HepG2 (cell line): ENCODE measurements at regions not wholly inside any gene's neighbourhood (a gene's known extent, or its start where the extent isn't known, plus 50 kb on each side); places are given as distances from the start of the nearest gene placed in this dataset.

ENCODE experiments used
- ATAC-seq: fragments of 200-7000 bp; cut with Tn5 transposase; 3 replicates; pipeline ENCODE4 v1.9.1; 2020; ENCODE audit warnings: mild to moderate bottlenecking, moderate library complexity
- BruUV-seq: library from RNA; stranded (reverse); fragments of 400-500 nt; replicated peaks from 2 replicates; lab custom pipeline; 2021; lab: Mats Ljungman, UMichigan
- CTCF ChIA-PET: fragments of 300-600 bp; formaldehyde crosslinking; extraction: SDS; loops from one replicate; lab custom pipeline; 2021; ENCODE audit warnings: low total read pairs, inconsistent platforms, low intra/inter-chr PET ratio; lab: Yijun Ruan, JAX
- POLR2A ChIA-PET: fragments of 350-600 bp; sonication (Branson Sonifier 250); formaldehyde crosslinking; loops from one replicate; lab custom pipeline; 2020; ENCODE audit warnings: antibody characterized with exemption, inconsistent platforms; lab: Yijun Ruan, JAX
- DNase-seq: peaks from one replicate; pipeline ENCODE4 v3.0.0-alpha.2; 2015; ENCODE audit warnings: low spot score
- FAIRE-seq: peaks from 3 replicates; lab custom pipeline; 2011; peaks lifted over from hg19 to GRCh38; lab: Jason Lieb, UNC
- H2AFZ ChIP-seq: one replicate; pipeline ENCODE4 v1.6.1; 2011; ENCODE audit warnings: low read length, inconsistent platforms
- H3K27ac ChIP-seq: fragments of 300-600 bp; 3 replicates; pipeline ENCODE4 v1.8.0; 2011; ENCODE audit warnings: mixed run types, mild to moderate bottlenecking, mixed read lengths, low read length, inconsistent platforms; ENCODE audit not compliant: insufficient read depth; ENCODE audit errors: extremely low read length
- H3K27me3 ChIP-seq, 2 experiments: fragments of 200-600 bp in 1 of 2; 2 replicates in 1 of 2; 3 replicates in 1 of 2; pipeline versions ENCODE4 v1.6.0 to v1.8.0; 2011; ENCODE audit warnings: low read length in 2 of 2, mild to moderate bottlenecking in 2 of 2, moderate library complexity in 2 of 2, inconsistent platforms in 1 of 2; ENCODE audit not compliant: insufficient read depth in 2 of 2, control insufficient read depth in 1 of 2
- H3K36me3 ChIP-seq, 2 experiments: fragments of 200-600 bp in 1 of 2; replicated peaks in 1 of 2; 2 replicates in 1 of 2; 3 replicates in 1 of 2; pipeline versions ENCODE4 v1.5.1 to v1.8.0; 2011; ENCODE audit warnings: low read length in 2 of 2, inconsistent platforms in 1 of 2; ENCODE audit not compliant: insufficient read depth in 2 of 2, control insufficient read depth in 1 of 2
- H3K4me1 ChIP-seq: 2 replicates; pipeline ENCODE4 v1.5.1; 2012; ENCODE audit warnings: low read length, inconsistent platforms; ENCODE audit not compliant: insufficient read depth
- H3K4me2 ChIP-seq: 2 replicates; pipeline ENCODE4 v1.6.0; 2011; ENCODE audit warnings: low read depth, low read length, inconsistent platforms
- H3K4me3 ChIP-seq, 3 experiments: fragments of 200-600 bp in 1 of 3; sonication (generic), shearing (Covaris generic) in 1 of 3; replicated peaks in 1 of 3; 2 replicates each; pipeline ENCODE4 v1.5.1; 2011 to 2016; ENCODE audit warnings: low read length in 3 of 3, inconsistent platforms in 2 of 3, low read depth in 2 of 3, mild to moderate bottlenecking in 2 of 3, control low read depth in 1 of 3, mixed read lengths in 1 of 3; ENCODE audit not compliant: insufficient read depth in 1 of 3
- H3K79me2 ChIP-seq: one replicate; pipeline ENCODE4 v1.6.1; 2011; ENCODE audit warnings: low read length, inconsistent platforms; ENCODE audit not compliant: insufficient read depth
- H3K9ac ChIP-seq: 2 replicates; pipeline ENCODE4 v1.6.0; 2011; ENCODE audit warnings: mild to moderate bottlenecking, low read depth, low read length, inconsistent platforms; ENCODE audit not compliant: insufficient read depth
- H3K9me3 ChIP-seq: 2 replicates; pipeline ENCODE4 v1.5.1; 2012; ENCODE audit warnings: mild to moderate bottlenecking, low read length
- H4K20me1 ChIP-seq: 2 replicates; pipeline ENCODE4 v1.6.0; 2011; ENCODE audit warnings: inconsistent platforms, mild to moderate bottlenecking, low read length, moderate library complexity; ENCODE audit not compliant: insufficient read depth
- HIC2 ChIP-seq: sonication (generic); formaldehyde crosslinking; IDR thresholded peaks from 2 replicates; pipeline ENCODE4 v1.9.0; 2022; ENCODE audit warnings: low read depth, missing genetic modification reagents
- HNRNPLL ChIP-seq: fragments of 200-400 bp; formaldehyde crosslinking; IDR thresholded peaks from 2 replicates; pipeline ENCODE4 v1.6.1; 2017; ENCODE audit warnings: mild to moderate bottlenecking, low read depth, low read length; ENCODE audit not compliant: poor library complexity, severe bottlenecking
- JUND ChIP-seq: sonication (generic); formaldehyde crosslinking; IDR thresholded peaks from 2 replicates; pipeline ENCODE4 v1.8.0; 2022; ENCODE audit warnings: mild to moderate bottlenecking, missing genetic modification reagents
- MAFK ChIP-seq, 2 experiments: IDR thresholded peaks in 1 of 2; conservative IDR thresholded peaks in 1 of 2; 2 replicates each; pipeline ENCODE4 v1.6.1; 2011; ENCODE audit warnings: improper control_type of control experiment in 2 of 2, low read length in 2 of 2
- MATR3 ChIP-seq: sonication (generic); formaldehyde crosslinking; IDR thresholded peaks from 2 replicates; pipeline ENCODE4 v1.4.0; 2020; ENCODE audit warnings: missing genetic modification reagents
- NONO ChIP-seq, 2 experiments: fragments of 450-650 bp in 1 of 2; sonication (generic) in 1 of 2; formaldehyde crosslinking in 1 of 2; IDR thresholded peaks in 1 of 2; conservative IDR thresholded peaks in 1 of 2; 2 replicates each; pipeline versions ENCODE4 v1.6.1 to v1.8.0; 2017 to 2022; ENCODE audit warnings: mild to moderate bottlenecking in 1 of 2, missing genetic modification reagents in 1 of 2, moderate library complexity in 1 of 2
- RARG ChIP-seq: sonication (generic); formaldehyde crosslinking; IDR thresholded peaks from 2 replicates; pipeline ENCODE4 v1.4.0; 2020; ENCODE audit warnings: low read depth, mild to moderate bottlenecking, missing genetic modification reagents
- SIN3B ChIP-seq: fragments of 150-350 bp; IDR thresholded peaks from 2 replicates; pipeline ENCODE4 v1.6.1; 2014; ENCODE audit warnings: low read length
- SPEN ChIP-seq: sonication (generic); formaldehyde crosslinking; IDR thresholded peaks from 2 replicates; pipeline ENCODE4 v1.5.1; 2020; ENCODE audit warnings: low read depth, mild to moderate bottlenecking, missing genetic modification reagents
- TFDP1 ChIP-seq: IDR thresholded peaks from 2 replicates; pipeline ENCODE4 v1.6.1; 2016; ENCODE audit warnings: missing compliant biosample characterization, missing genetic modification reagents, borderline replicate concordance
- ZKSCAN1 ChIP-seq: fragments of 150-350 bp; IDR thresholded peaks from 2 replicates; pipeline ENCODE4 v1.6.1; 2014; ENCODE audit warnings: low read length
- ZNF547 ChIP-seq: sonication (generic); formaldehyde crosslinking; IDR thresholded peaks from 2 replicates; pipeline ENCODE4 v1.5.1; 2020; ENCODE audit warnings: mild to moderate bottlenecking, missing genetic modification reagents
- whole genome bisulfite sequencing: methylation state at CpG from one replicate; pipeline ENCODE4 v1.1.6; 2017; ENCODE audit warnings: low lambda C conversion rate; 5-methylcytosine and 5-hydroxymethylcytosine counted together
- in situ Hi-C: cut with HindIII; loops from 2 replicates; pipeline ENCODE4 v1.10.0; 2017; ENCODE audit warnings: low pct_unique_long_range_greater_than_20kb; ENCODE audit not compliant: extremely low pct_ligation_motif_present
- intact Hi-C: fragments of 100-400 bp; cut with micrococcal nuclease; formaldehyde crosslinking; loops from one replicate; pipeline ENCODE4 v1.10.0; 2022; ENCODE audit not compliant: unreplicated experiment

- no peak for TF ChIP-seq RARG (CRISPR knock-in tag)
- TF ChIP-seq HNRNPLL = no peak
- no peak for TF ChIP-seq ZNF547 (CRISPR knock-in tag)
- TF ChIP-seq MATR3 = no peak
- no peak for TF ChIP-seq HIC2 (CRISPR knock-in tag)
- no peak for TF ChIP-seq JUND (CRISPR knock-in tag)
- TF ChIP-seq NONO (IDR thresholded peaks at IDR 0.05) = no peak
- no peak for TF ChIP-seq NONO (CRISPR knock-in tag; conservative IDR thresholded peaks at IDR 0.05)
- no peak for TF ChIP-seq SPEN (CRISPR knock-in tag)
- no peak for TF ChIP-seq ZKSCAN1
- no peak for TF ChIP-seq SIN3B
Observed at GRCh38 chr2:106948540-106948939, 62.6 kb upstream of the ST6GAL2 start (continued).

- ChIA-PET POLR2A (no interaction called here), CTCF (no interaction called here)
- H2AFZ ChIP-seq = no peak overlapping the region
- ATAC-seq = no peak
- 47% methylated on average over 5 of the region's 5 CpGs for WGBS
- no peak for DNase-seq
- H3K9me3 ChIP-seq = 0 out of 2 replicates have a peak, but pooled peaks cover 8% of the 10 kb centered on the region
- H3K4me2 ChIP-seq = no peak overlapping the region
- in situ Hi-C loops (no loop called here), intact Hi-C loops (no loop called here)
- no peaks in the 10 kb centered on the region for H4K20me1 ChIP-seq
- H3K27ac ChIP-seq = no peak overlapping the region
- H3K4me1 ChIP-seq = no peaks in the 10 kb centered on the region
- no peak overlapping the region for H3K9ac ChIP-seq
- H3K79me2 ChIP-seq = no peaks in the 10 kb centered on the region
- TF ChIP-seq TFDP1 (no peak), MAFK (conservative IDR thresholded peaks at IDR 0.05 in 1 of 2, IDR thresholded peaks at IDR 0.05 in 1 of 2; ENCODE audit: low read length in 2 of 2) (peak; percentile 6 to 42; a peak in 2 of 4 replicates)
- BruUV-seq = no TSS peak
- no peak overlapping the region for H3K4me3 ChIP-seq
- H3K27me3 ChIP-seq = no peaks in the 10 kb centered on the region
- FAIRE-seq = no peak
- H3K36me3 ChIP-seq = no peaks in the 10 kb centered on the region
Observed at GRCh38 chr2:106953236-106953635, 67.3 kb upstream of the ST6GAL2 start.
